HFFc6 (cell line): ENCODE measurements at regions not wholly inside any gene's neighbourhood (a gene's known extent, or its start where the extent isn't known, plus 50 kb on each side); places are given as distances from the start of the nearest gene placed in this dataset.

Experiments used
- DNase-seq: peaks from one replicate; pipeline ENCODE4 v3.0.0-alpha.2; 2018
- H3K27ac Mint-ChIP-seq: 2 replicates; pipeline ENCODE4 v1.8.0; 2020; ENCODE audit warnings: mild to moderate bottlenecking, mixed read lengths
- H3K27me3 Mint-ChIP-seq: 2 replicates; pipeline ENCODE4 v1.8.0; 2021; ENCODE audit warnings: mild to moderate bottlenecking, moderate library complexity, mixed read lengths; ENCODE audit not compliant: insufficient read depth
- H3K36me3 Mint-ChIP-seq: 2 replicates; pipeline ENCODE4 v1.8.0; 2021; ENCODE audit warnings: low read depth, mixed read lengths
- H3K4me1 Mint-ChIP-seq: 2 replicates; pipeline ENCODE4 v1.8.0; 2020; ENCODE audit warnings: low read depth, mixed read lengths
- H3K4me3 Mint-ChIP-seq: 2 replicates; pipeline ENCODE4 v1.8.0; 2020; ENCODE audit warnings: mild to moderate bottlenecking, moderate library complexity, mixed read lengths
- H3K9me3 Mint-ChIP-seq: 2 replicates; pipeline ENCODE4 v1.8.0; 2020; ENCODE audit warnings: mild to moderate bottlenecking, mixed read lengths
- TF ChIP-seq, protein P1 (sequence below): fragments of 200-600 bp; sonication (generic); IDR thresholded peaks from 2 replicates; pipeline ENCODE4 v1.5.0; 2021; ENCODE audit warnings: antibody characterized with exemption, mild to moderate bottlenecking

DNA sequence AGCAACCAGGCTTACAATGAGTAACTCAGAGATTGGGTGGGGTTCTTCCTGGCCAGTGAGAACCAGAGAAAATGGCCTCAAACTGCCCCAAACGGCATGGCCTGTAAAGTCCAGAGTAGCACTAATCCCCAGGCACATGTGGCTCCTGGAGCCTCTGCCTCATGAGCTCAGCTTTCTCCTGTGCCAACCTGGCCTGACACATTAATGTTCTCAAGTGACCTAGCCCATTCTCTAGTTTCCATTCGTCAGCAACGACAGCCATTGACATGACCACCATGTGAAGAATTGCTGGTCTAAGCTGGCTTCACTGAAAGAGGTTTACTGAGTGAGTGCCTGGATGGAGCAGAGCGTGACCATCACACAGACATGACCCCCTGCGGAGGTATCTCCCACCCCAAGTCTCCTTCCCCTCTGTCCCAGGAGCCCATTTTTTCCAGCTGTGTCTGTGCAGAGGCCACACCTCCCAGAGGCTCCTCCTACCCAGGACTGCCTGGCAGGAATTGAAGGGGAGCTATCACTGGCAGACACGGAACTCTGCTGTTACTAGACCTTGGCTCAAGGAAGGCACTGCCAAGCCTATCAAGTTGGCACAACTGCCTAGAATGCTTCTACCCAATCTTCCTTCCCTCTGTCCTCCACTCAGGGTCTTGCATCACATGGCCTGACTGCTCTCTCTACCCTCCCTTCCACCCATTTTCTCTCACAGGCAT is 59.0 kb upstream of the BOD1 start:
- no peak for DNase-seq
- Mint-ChIP-seq H3K4me1 (peaks cover 14% of the 10 kb centered on the region), H3K27ac (no peak overlapping the region), H3K9me3 (no peaks in the 10 kb centered on the region; the same call in none of the 2 replicates), H3K36me3 (no peaks in the 10 kb centered on the region), H3K27me3 (peaks cover 21% of the 10 kb centered on the region), H3K4me3 (no peak overlapping the region)
- TF ChIP-seq, protein P1, sequence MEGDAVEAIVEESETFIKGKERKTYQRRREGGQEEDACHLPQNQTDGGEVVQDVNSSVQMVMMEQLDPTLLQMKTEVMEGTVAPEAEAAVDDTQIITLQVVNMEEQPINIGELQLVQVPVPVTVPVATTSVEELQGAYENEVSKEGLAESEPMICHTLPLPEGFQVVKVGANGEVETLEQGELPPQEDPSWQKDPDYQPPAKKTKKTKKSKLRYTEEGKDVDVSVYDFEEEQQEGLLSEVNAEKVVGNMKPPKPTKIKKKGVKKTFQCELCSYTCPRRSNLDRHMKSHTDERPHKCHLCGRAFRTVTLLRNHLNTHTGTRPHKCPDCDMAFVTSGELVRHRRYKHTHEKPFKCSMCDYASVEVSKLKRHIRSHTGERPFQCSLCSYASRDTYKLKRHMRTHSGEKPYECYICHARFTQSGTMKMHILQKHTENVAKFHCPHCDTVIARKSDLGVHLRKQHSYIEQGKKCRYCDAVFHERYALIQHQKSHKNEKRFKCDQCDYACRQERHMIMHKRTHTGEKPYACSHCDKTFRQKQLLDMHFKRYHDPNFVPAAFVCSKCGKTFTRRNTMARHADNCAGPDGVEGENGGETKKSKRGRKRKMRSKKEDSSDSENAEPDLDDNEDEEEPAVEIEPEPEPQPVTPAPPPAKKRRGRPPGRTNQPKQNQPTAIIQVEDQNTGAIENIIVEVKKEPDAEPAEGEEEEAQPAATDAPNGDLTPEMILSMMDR: no peak

DNA sequence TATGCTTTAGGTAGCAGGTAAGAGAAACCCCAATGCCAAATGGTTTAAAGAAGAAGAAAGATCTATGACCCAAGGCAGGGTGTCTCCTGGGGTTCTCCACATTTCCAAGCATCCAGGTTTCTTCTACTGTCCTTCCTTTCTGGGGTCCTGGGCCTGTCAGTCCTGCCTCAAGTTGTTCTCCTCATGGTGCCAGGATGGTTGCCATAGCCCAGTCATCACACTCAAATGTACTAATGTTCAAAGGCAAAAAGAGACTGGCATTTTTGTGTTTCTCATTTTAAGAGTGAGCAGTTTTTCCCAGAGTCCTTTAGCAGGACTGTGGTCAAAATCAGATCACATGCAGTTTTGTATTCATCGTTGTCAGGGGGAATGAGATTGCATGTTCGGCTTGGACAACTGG is 59.9 kb upstream of the BOD1 start:
- TF ChIP-seq, protein P1: no peak
- H3K4me1 Mint-ChIP-seq: peaks cover 5% of the 10 kb centered on the region
- no peak for DNase-seq
- H3K9me3 Mint-ChIP-seq: no peaks in the 10 kb centered on the region; the same call in none of the 2 replicates
- no peak overlapping the region for H3K4me3 Mint-ChIP-seq
- H3K36me3 Mint-ChIP-seq: no peaks in the 10 kb centered on the region
- no peak overlapping the region for H3K27ac Mint-ChIP-seq
- peaks cover 18% of the 10 kb centered on the region for H3K27me3 Mint-ChIP-seq

DNA sequence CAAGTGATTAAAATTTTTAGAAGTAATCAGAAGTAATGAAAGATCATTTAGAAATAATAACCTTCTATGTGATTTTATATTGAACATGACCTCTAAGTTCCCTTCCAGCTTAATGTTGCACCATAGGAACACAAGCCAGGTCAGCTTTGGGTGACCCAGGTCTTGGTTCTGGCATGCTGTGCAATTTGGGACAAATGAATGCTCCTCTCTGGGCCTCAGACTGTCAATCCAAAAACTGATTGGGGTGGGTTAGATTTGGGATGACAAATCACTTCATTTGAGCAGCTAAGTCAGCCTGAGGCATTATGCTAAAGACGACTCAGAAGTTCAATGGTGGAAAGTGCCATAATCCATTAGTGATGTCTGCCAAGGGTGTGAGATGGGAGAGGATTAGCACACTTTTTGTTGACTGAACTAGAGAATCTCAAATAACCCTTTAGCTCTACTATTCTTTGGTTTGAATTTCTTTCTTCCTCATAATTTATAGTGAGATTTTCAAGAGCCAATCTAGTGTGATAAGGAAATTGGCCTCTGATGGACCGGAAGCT is 60.7 kb upstream of the BOD1 start:
- no peak for DNase-seq
- H3K9me3 Mint-ChIP-seq: no peaks in the 10 kb centered on the region; the same call in none of the 2 replicates
- TF ChIP-seq, protein P1: no peak
- no peak overlapping the region for H3K27ac Mint-ChIP-seq
- no peak overlapping the region for H3K4me3 Mint-ChIP-seq
- H3K4me1 Mint-ChIP-seq: no peaks in the 10 kb centered on the region
- peaks cover 18% of the 10 kb centered on the region for H3K27me3 Mint-ChIP-seq
- no peaks in the 10 kb centered on the region for H3K36me3 Mint-ChIP-seq

DNA sequence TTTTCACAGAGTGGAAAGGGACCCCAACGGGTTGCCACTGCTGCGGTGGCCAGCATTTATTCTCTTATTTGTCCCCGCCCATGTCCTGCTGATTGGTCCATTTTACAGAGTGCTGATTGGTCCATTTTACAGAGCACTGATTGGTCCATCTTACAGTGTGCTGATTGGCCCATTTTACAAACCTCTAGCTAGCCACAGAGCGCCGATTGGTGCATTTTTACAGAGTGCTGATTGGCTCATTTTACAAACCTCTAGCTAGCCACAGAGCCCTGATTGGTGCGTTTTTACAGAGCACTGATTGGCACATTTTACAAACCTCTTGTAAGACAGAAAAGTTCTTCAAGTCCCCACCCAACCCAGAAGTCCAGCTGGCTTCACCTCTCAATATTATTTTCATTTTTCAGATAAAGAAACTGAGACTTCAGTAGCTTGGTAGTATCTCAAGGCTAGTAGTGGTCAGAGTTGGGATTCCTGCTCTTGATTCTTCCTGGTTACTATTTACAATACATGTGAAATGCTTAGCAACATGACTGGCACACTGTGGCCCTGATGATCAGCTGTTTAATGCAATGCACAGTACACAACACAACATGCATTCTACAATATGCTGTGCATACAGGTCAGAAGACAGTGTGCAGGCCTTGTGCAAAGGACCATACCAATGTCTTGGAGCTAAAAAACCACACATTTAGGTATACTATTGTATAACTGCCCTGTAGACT is 63.6 kb upstream of the BOD1 start:
- peaks cover 15% of the 10 kb centered on the region for H3K27me3 Mint-ChIP-seq
- peaks cover 6% of the 10 kb centered on the region for H3K9me3 Mint-ChIP-seq
- H3K27ac Mint-ChIP-seq: no peak overlapping the region
- H3K36me3 Mint-ChIP-seq: no peaks in the 10 kb centered on the region
- no peaks in the 10 kb centered on the region for H3K4me1 Mint-ChIP-seq
- H3K4me3 Mint-ChIP-seq: no peak overlapping the region
- TF ChIP-seq, protein P1: no peak
- DNase-seq: no peak

DNA sequence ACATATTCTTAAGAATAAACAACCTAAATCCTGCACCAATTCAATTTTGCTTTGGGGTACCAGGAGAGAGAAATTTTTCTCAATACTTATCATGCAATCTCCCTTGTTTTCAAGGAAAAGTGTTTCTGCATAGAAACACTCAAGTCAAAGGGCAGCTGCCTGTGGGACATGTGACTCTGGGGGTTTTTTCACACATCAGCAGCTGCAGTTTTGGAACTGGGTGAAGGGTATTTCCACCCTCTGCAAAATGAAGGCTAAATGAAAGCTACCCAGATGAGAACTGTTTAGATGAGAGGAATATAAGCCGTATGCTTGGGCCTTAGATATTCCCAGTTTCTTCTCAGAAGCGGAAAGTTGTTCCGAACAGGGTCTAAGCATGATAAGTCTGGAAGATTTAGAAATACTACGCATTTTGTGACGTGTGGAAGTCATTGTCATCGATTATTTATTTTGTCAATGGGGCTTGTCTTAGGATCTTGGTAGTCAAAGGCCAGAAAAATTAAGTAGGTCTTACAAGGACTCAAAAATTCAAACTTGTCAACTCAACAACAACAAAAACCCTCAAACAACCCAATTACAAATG is 64.3 kb upstream of the BOD1 start:
- no peak overlapping the region for H3K4me3 Mint-ChIP-seq
- TF ChIP-seq, protein P1: no peak
- no peaks in the 10 kb centered on the region for H3K4me1 Mint-ChIP-seq
- peaks cover 11% of the 10 kb centered on the region for H3K9me3 Mint-ChIP-seq
- no peak overlapping the region for H3K27ac Mint-ChIP-seq
- peaks cover 17% of the 10 kb centered on the region for H3K27me3 Mint-ChIP-seq
- no peaks in the 10 kb centered on the region for H3K36me3 Mint-ChIP-seq
- no peak for DNase-seq
